BLaER1 (cell line): ENCODE measurements at regions not wholly inside any gene's neighbourhood (a gene's known extent, or its start where the extent isn't known, plus 50 kb on each side); places are given as distances from the start of the nearest gene placed in this dataset.

Source experiments
- H3K27ac ChIP-seq: shearing (Covaris generic); formaldehyde crosslinking; 2 replicates; pipeline ENCODE4 v1.8.1; 2022
- H3K27me3 ChIP-seq: shearing (Covaris generic); formaldehyde crosslinking; 2 replicates; pipeline ENCODE4 v1.8.1; 2022
- H3K36me3 ChIP-seq: shearing (Covaris generic); formaldehyde crosslinking; 2 replicates; pipeline ENCODE4 v1.8.1; 2022
- H3K4me1 ChIP-seq: shearing (Covaris generic); formaldehyde crosslinking; 2 replicates; pipeline ENCODE4 v1.8.1; 2022
- H3K4me2 ChIP-seq: shearing (Covaris generic); formaldehyde crosslinking; 2 replicates; pipeline ENCODE4 v1.8.1; 2022
- H3K4me3 ChIP-seq: shearing (Covaris generic); formaldehyde crosslinking; 2 replicates; pipeline ENCODE4 v1.8.1; 2022
- H3K9ac ChIP-seq: shearing (Covaris generic); formaldehyde crosslinking; 2 replicates; pipeline ENCODE4 v1.8.1; 2022
- H3K9me3 ChIP-seq: shearing (Covaris generic); formaldehyde crosslinking; 2 replicates; pipeline ENCODE4 v1.8.1; 2022
- H4K20me1 ChIP-seq: shearing (Covaris generic); formaldehyde crosslinking; 2 replicates; pipeline ENCODE4 v1.8.1; 2022
- Cebpa-rat ChIP-seq: shearing (Covaris generic); IDR thresholded peaks from 2 replicates; pipeline ENCODE4 v1.8.1; 2022

GRCh38 chr5:39829441-39829840, 404.7 kb upstream of the DAB2 start:
- no peaks in the 10 kb centered on the region for H3K27me3 ChIP-seq
- H4K20me1 ChIP-seq, result no peaks in the 10 kb centered on the region
- H3K9ac ChIP-seq, result no peak overlapping the region
- H3K4me2 ChIP-seq, result no peak overlapping the region
- no peak for TF ChIP-seq Cebpa-rat
- H3K4me1 ChIP-seq, result no peaks in the 10 kb centered on the region
- no peaks in the 10 kb centered on the region for H3K9me3 ChIP-seq
- H3K27ac ChIP-seq, result no peak overlapping the region
- no peaks in the 10 kb centered on the region for H3K36me3 ChIP-seq
- no peak overlapping the region for H3K4me3 ChIP-seq

- Histone ChIP-seq H4K20me1 (no peaks in the 10 kb centered on the region), H3K9ac (no peak overlapping the region), H3K4me1 (no peaks in the 10 kb centered on the region), H3K27ac (no peak overlapping the region), H3K27me3 (no peaks in the 10 kb centered on the region), H3K9me3 (no peaks in the 10 kb centered on the region), H3K4me2 (no peak overlapping the region), H3K36me3 (no peaks in the 10 kb centered on the region), H3K4me3 (no peak overlapping the region)
- no peak for TF ChIP-seq Cebpa-rat
These were observed 401.3 kb upstream of the DAB2 start for GRCh38 chr5:39826051-39826450.

- no peak overlapping the region for H3K9ac ChIP-seq
- no peak overlapping the region for H3K4me2 ChIP-seq
- TF ChIP-seq Cebpa-rat, result no peak
- H3K9me3 ChIP-seq, result no peaks in the 10 kb centered on the region
- no peak overlapping the region for H3K27ac ChIP-seq
- no peaks in the 10 kb centered on the region for H3K36me3 ChIP-seq
- no peak overlapping the region for H3K4me3 ChIP-seq
- H4K20me1 ChIP-seq, result no peaks in the 10 kb centered on the region
- H3K4me1 ChIP-seq, result no peaks in the 10 kb centered on the region
- H3K27me3 ChIP-seq, result no peaks in the 10 kb centered on the region
These were observed 400.5 kb upstream of the DAB2 start for GRCh38 chr5:39825301-39825700.

GRCh38 chr5:39822020-39822419, 397.2 kb upstream of the DAB2 start:
- no peaks in the 10 kb centered on the region for H3K4me1 ChIP-seq
- no peaks in the 10 kb centered on the region for H3K9me3 ChIP-seq
- H3K36me3 ChIP-seq, result no peaks in the 10 kb centered on the region
- H3K4me2 ChIP-seq, result no peak overlapping the region
- H3K9ac ChIP-seq, result no peak overlapping the region
- H4K20me1 ChIP-seq, result no peaks in the 10 kb centered on the region
- no peaks in the 10 kb centered on the region for H3K27me3 ChIP-seq
- TF ChIP-seq Cebpa-rat, result no peak
- no peak overlapping the region for H3K27ac ChIP-seq
- H3K4me3 ChIP-seq, result no peak overlapping the region

- no peak for TF ChIP-seq Cebpa-rat
- Histone ChIP-seq H4K20me1 (no peaks in the 10 kb centered on the region), H3K27ac (no peak overlapping the region), H3K27me3 (no peaks in the 10 kb centered on the region), H3K4me1 (no peaks in the 10 kb centered on the region), H3K4me2 (no peak overlapping the region), H3K36me3 (no peaks in the 10 kb centered on the region), H3K9ac (no peak overlapping the region), H3K4me3 (no peak overlapping the region), H3K9me3 (no peaks in the 10 kb centered on the region)
These were observed 392.1 kb upstream of the DAB2 start for GRCh38 chr5:39816866-39817265.

GRCh38 chr5:39816156-39816845, 391.5 kb upstream of the DAB2 start:
- H3K27ac ChIP-seq, result no peak overlapping the region
- no peaks in the 10 kb centered on the region for H3K27me3 ChIP-seq
- no peak for TF ChIP-seq Cebpa-rat
- H3K4me3 ChIP-seq, result no peak overlapping the region
- H3K4me1 ChIP-seq, result no peaks in the 10 kb centered on the region
- no peak overlapping the region for H3K9ac ChIP-seq
- no peaks in the 10 kb centered on the region for H3K9me3 ChIP-seq
- no peak overlapping the region for H3K4me2 ChIP-seq
- H4K20me1 ChIP-seq, result no peaks in the 10 kb centered on the region
- no peaks in the 10 kb centered on the region for H3K36me3 ChIP-seq

- no peak overlapping the region for H3K27ac ChIP-seq
- H3K9ac ChIP-seq, result no peak overlapping the region
- no peaks in the 10 kb centered on the region for H3K27me3 ChIP-seq
- H3K36me3 ChIP-seq, result no peaks in the 10 kb centered on the region
- no peak overlapping the region for H3K4me3 ChIP-seq
- H3K4me2 ChIP-seq, result no peak overlapping the region
- TF ChIP-seq Cebpa-rat, result no peak
- no peaks in the 10 kb centered on the region for H3K9me3 ChIP-seq
- no peaks in the 10 kb centered on the region for H4K20me1 ChIP-seq
- no peaks in the 10 kb centered on the region for H3K4me1 ChIP-seq
These were observed 390.9 kb upstream of the DAB2 start for GRCh38 chr5:39815711-39816110.

GRCh38 chr5:39811381-39811780, 386.6 kb upstream of the DAB2 start:
- Histone ChIP-seq H3K4me3 (no peak overlapping the region), H3K9ac (no peak overlapping the region), H4K20me1 (no peaks in the 10 kb centered on the region)

GRCh38 chr5:39808656-39809055, 383.9 kb upstream of the DAB2 start:
- Histone ChIP-seq H4K20me1 (no peaks in the 10 kb centered on the region), H3K9me3 (no peaks in the 10 kb centered on the region), H3K27me3 (no peaks in the 10 kb centered on the region), H3K9ac (no peak overlapping the region), H3K27ac (no peak overlapping the region), H3K36me3 (no peaks in the 10 kb centered on the region), H3K4me2 (no peak overlapping the region), H3K4me3 (no peak overlapping the region), H3K4me1 (no peaks in the 10 kb centered on the region)
- TF ChIP-seq Cebpa-rat, result no peak

More at GRCh38 chr5:39811381-39811780, 386.6 kb upstream of the DAB2 start:
- Histone ChIP-seq H3K9me3 (no peaks in the 10 kb centered on the region), H3K27me3 (no peaks in the 10 kb centered on the region), H3K4me2 (no peak overlapping the region), H3K4me1 (no peaks in the 10 kb centered on the region), H3K36me3 (no peaks in the 10 kb centered on the region), H3K27ac (no peak overlapping the region)
- TF ChIP-seq Cebpa-rat, result no peak

- no peaks in the 10 kb centered on the region for H3K9me3 ChIP-seq
- no peak for TF ChIP-seq Cebpa-rat
- no peaks in the 10 kb centered on the region for H4K20me1 ChIP-seq
- no peak overlapping the region for H3K27ac ChIP-seq
- no peak overlapping the region for H3K9ac ChIP-seq
- no peak overlapping the region for H3K4me2 ChIP-seq
- H3K4me3 ChIP-seq, result no peak overlapping the region
- H3K4me1 ChIP-seq, result no peaks in the 10 kb centered on the region
- no peaks in the 10 kb centered on the region for H3K36me3 ChIP-seq
- H3K27me3 ChIP-seq, result no peaks in the 10 kb centered on the region
These were observed 376.5 kb upstream of the DAB2 start for GRCh38 chr5:39801306-39801705.
